ENCODE measurements at regions not wholly inside any gene's neighbourhood (a gene's known extent, or its start where the extent isn't known, plus 50 kb on each side); places are given as distances from the start of the nearest gene placed in this dataset.

- DNase-seq (ENCODE audit: low read depth), result no peak
- H3K27me3 ChIP-seq (ENCODE audit: control insufficient read depth, insufficient read depth, low read length), result no peaks in the 10 kb centered on the region
- TF ChIP-seq CTCF (IDR thresholded peaks at IDR 0.05; ENCODE audit: insufficient read depth, low read length, poor library complexity, severe bottlenecking), result no peak
Observed at GRCh38 chr3:34547297-34547920, 749.0 kb downstream of the PDCD6IP start.

GRCh38 chr3:34567266-34567665 lies 768.8 kb downstream of the PDCD6IP start:
- Histone ChIP-seq H3K36me3 (ENCODE audit: control insufficient read depth, insufficient read depth, low read length) (no peaks in the 10 kb centered on the region), H3K4me3 (ENCODE audit: low read depth, low read length) (no peak overlapping the region), H3K27me3 (ENCODE audit: control insufficient read depth, insufficient read depth, low read length) (no peaks in the 10 kb centered on the region)
- no peak for TF ChIP-seq CTCF (IDR thresholded peaks at IDR 0.05; ENCODE audit: insufficient read depth, low read length, poor library complexity, severe bottlenecking)
- DNase-seq (ENCODE audit: low read depth), result no peak

More at GRCh38 chr3:34547297-34547920, 749.0 kb downstream of the PDCD6IP start:
- Histone ChIP-seq H3K4me3 (ENCODE audit: low read depth, low read length) (no peak overlapping the region), H3K36me3 (ENCODE audit: control insufficient read depth, insufficient read depth, low read length) (no peaks in the 10 kb centered on the region)

GRCh38 chr3:34568766-34569165 lies 770.3 kb downstream of the PDCD6IP start:
- H3K27me3 ChIP-seq (ENCODE audit: control insufficient read depth, insufficient read depth, low read length), result no peaks in the 10 kb centered on the region
- TF ChIP-seq CTCF (IDR thresholded peaks at IDR 0.05; ENCODE audit: insufficient read depth, low read length, poor library complexity, severe bottlenecking), result no peak
- H3K4me3 ChIP-seq (ENCODE audit: low read depth, low read length), result no peak overlapping the region
- no peaks in the 10 kb centered on the region for H3K36me3 ChIP-seq (ENCODE audit: control insufficient read depth, insufficient read depth, low read length)
- no peak for DNase-seq (ENCODE audit: low read depth)

- H3K36me3 ChIP-seq (ENCODE audit: control insufficient read depth, insufficient read depth, low read length), result no peaks in the 10 kb centered on the region
- H3K27me3 ChIP-seq (ENCODE audit: control insufficient read depth, insufficient read depth, low read length), result no peaks in the 10 kb centered on the region
- DNase-seq (ENCODE audit: low read depth), result no peak
- no peak for TF ChIP-seq CTCF (IDR thresholded peaks at IDR 0.05; ENCODE audit: insufficient read depth, low read length, poor library complexity, severe bottlenecking)
- H3K4me3 ChIP-seq (ENCODE audit: low read depth, low read length), result no peak overlapping the region
Observed at GRCh38 chr3:34569437-34569836, 771.0 kb downstream of the PDCD6IP start.

GRCh38 chr3:34570916-34571705 lies 772.7 kb downstream of the PDCD6IP start:
- DNase-seq (ENCODE audit: low read depth), result no peak
- Histone ChIP-seq H3K4me3 (ENCODE audit: low read depth, low read length) (no peak overlapping the region), H3K36me3 (ENCODE audit: control insufficient read depth, insufficient read depth, low read length) (no peaks in the 10 kb centered on the region), H3K27me3 (ENCODE audit: control insufficient read depth, insufficient read depth, low read length) (no peaks in the 10 kb centered on the region)
- TF ChIP-seq CTCF (IDR thresholded peaks at IDR 0.05; ENCODE audit: insufficient read depth, low read length, poor library complexity, severe bottlenecking), result no peak
